Prostate gland (tissue), 2 donors: ENCODE measurements at regions not wholly inside any gene's neighbourhood (a gene's known extent, or its start where the extent isn't known, plus 50 kb on each side); places are given as distances from the start of the nearest gene placed in this dataset.

Experiments used
- DNase-seq: peaks from one replicate; pipeline ENCODE4 v3.0.0-alpha.2; 2019; ENCODE audit warnings: low spot score
- H3K27ac ChIP-seq, 2 donors: fragments of 200-600 bp; sonication (generic); 2 replicates each; pipeline ENCODE4 v1.5.1; 2017 to 2019
- H3K27me3 ChIP-seq: fragments of 200-600 bp; sonication (generic); replicated peaks from 2 replicates; pipeline ENCODE4 v1.5.1; 2019; ENCODE audit not compliant: insufficient read depth
- H3K36me3 ChIP-seq, 2 donors: fragments of 200-600 bp; sonication (generic); 1 replicate in 1 of 2; 2 replicates in 1 of 2; pipeline versions ENCODE4 v1.5.1 to v1.8.1; 2017 to 2019
- H3K4me1 ChIP-seq: fragments of 200-600 bp; sonication (generic); replicated peaks from 2 replicates; pipeline ENCODE4 v1.5.1; 2019
- H3K4me3 ChIP-seq, 2 donors: fragments of 200-600 bp; sonication (generic); 2 replicates each; pipeline ENCODE4 v1.5.1; 2017 to 2019
- H3K9me3 ChIP-seq: fragments of 200-600 bp; sonication (generic); 2 replicates; pipeline ENCODE4 v1.5.1; 2017
- POLR2A ChIP-seq: fragments of 450-650 bp; IDR thresholded peaks from one replicate; pipeline ENCODE4 v1.6.1; 2016; ENCODE audit warnings: antibody characterized with exemption, mild to moderate bottlenecking
- POLR2AphosphoS5 ChIP-seq: sonication (generic); formaldehyde crosslinking; IDR thresholded peaks from one replicate; pipeline ENCODE4 v1.6.1; 2017; ENCODE audit warnings: antibody characterized with exemption
- WGBS: methylation state at CpG from one replicate; pipeline ENCODE4 v1.1.5; 2018; 5-methylcytosine and 5-hydroxymethylcytosine counted together
- intact Hi-C: fragments of 100-400 bp; cut with DNase I; formaldehyde crosslinking; loops from one replicate; pipeline ENCODE4 v1.14.2; 2022
- TF ChIP-seq, protein P1 (sequence below), 4 experiments: fragments of 200-600 bp in 2 of 4; fragments of 450-650 bp in 2 of 4; sonication (generic) in 2 of 4; IDR thresholded peaks; 1 replicate in 3 of 4; 2 replicates in 1 of 4; pipeline ENCODE4 v1.5.1; 2016 to 2019; ENCODE audit warnings: antibody characterized with exemption in 4 of 4, mild to moderate bottlenecking in 2 of 4, moderate library complexity in 2 of 4

DNA sequence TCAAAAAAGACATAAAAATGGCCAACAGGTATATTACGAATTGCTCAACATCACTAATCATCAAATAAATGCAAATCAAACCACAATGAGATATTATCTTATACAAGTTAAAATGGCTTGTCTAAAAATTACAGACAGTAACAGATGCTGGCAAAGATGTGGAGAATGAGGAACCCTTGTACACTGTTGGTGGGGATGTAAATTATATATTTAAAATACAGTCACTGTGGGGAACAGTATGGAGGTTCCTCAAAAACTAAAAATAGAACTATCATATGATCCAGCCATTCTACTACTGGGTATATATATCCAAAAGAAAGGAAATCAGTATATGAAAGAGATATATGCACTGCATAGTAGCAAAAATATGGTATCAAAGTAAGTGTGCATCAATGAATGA lies 1037.2 kb upstream of the B3GALT2 start:
- WGBS, result 88% methylated on average over 1 of the region's 1 CpG

GRCh38 chr1:194215448-194215847 lies 1029.0 kb upstream of the B3GALT2 start:
- Histone ChIP-seq H3K27me3 (no peaks in the 10 kb centered on the region), H3K4me1 (no peaks in the 10 kb centered on the region), H3K27ac (no peak overlapping the region), H3K4me3 (no peak overlapping the region), H3K36me3 (no peaks in the 10 kb centered on the region), H3K9me3 (no peaks in the 10 kb centered on the region)
- DNase-seq, result no peak
- intact Hi-C loops, result no loop called here
- WGBS, result 98% methylated on average over 1 of the region's 1 CpG
- TF ChIP-seq POLR2A (no peak), POLR2AphosphoS5 (no peak)

More for the DNA sequence above, 1037.2 kb upstream of the B3GALT2 start:
- TF ChIP-seq POLR2AphosphoS5 (no peak), POLR2A (no peak)
- TF ChIP-seq, protein P1, sequence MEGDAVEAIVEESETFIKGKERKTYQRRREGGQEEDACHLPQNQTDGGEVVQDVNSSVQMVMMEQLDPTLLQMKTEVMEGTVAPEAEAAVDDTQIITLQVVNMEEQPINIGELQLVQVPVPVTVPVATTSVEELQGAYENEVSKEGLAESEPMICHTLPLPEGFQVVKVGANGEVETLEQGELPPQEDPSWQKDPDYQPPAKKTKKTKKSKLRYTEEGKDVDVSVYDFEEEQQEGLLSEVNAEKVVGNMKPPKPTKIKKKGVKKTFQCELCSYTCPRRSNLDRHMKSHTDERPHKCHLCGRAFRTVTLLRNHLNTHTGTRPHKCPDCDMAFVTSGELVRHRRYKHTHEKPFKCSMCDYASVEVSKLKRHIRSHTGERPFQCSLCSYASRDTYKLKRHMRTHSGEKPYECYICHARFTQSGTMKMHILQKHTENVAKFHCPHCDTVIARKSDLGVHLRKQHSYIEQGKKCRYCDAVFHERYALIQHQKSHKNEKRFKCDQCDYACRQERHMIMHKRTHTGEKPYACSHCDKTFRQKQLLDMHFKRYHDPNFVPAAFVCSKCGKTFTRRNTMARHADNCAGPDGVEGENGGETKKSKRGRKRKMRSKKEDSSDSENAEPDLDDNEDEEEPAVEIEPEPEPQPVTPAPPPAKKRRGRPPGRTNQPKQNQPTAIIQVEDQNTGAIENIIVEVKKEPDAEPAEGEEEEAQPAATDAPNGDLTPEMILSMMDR (IDR thresholded peaks at IDR 0.05), result no peak
- no peaks in the 10 kb centered on the region for H3K9me3 ChIP-seq
- H3K27me3 ChIP-seq, result no peaks in the 10 kb centered on the region
- no peak overlapping the region for H3K27ac ChIP-seq
- H3K4me3 ChIP-seq, result no peak overlapping the region
- no peaks in the 10 kb centered on the region for H3K4me1 ChIP-seq
- intact Hi-C loops, result no loop called here
- DNase-seq, result no peak
- no peaks in the 10 kb centered on the region for H3K36me3 ChIP-seq

DNA sequence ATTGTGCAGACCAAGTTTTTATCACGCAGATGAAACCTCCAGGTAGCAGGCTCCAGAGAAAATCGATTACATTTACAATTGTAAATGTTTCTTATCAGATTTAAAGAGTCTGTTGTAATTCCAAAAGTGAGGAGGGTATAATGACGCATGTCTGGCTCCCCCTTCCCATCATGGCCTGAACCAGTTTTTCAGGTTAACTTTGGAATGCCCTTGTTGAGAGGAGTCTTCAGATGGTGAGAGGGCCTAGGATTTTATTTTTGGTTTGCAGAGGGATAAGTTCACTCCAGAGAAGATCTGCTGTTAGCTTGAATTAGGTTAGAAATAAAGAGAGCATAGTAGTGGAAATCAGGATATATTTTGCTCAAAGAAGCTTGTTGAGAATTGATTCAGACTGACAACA lies 1028.3 kb upstream of the B3GALT2 start:
- no peak for DNase-seq
- Histone ChIP-seq H3K27me3 (no peaks in the 10 kb centered on the region), H3K4me3 (no peak overlapping the region), H3K36me3 (no peaks in the 10 kb centered on the region), H3K27ac (no peak overlapping the region), H3K4me1 (no peaks in the 10 kb centered on the region), H3K9me3 (no peaks in the 10 kb centered on the region)
- 40% methylated on average over 3 of the region's 3 CpGs for WGBS
- intact Hi-C loops, result no loop called here
- TF ChIP-seq POLR2A (no peak), POLR2AphosphoS5 (no peak)
- TF ChIP-seq, protein P1 (IDR thresholded peaks at IDR 0.05), result no peak

- TF ChIP-seq, protein P1 (IDR thresholded peaks at IDR 0.05), result no peak
- TF ChIP-seq POLR2AphosphoS5 (no peak), POLR2A (no peak)
- DNase-seq, result no peak
- no peaks in the 10 kb centered on the region for H3K9me3 ChIP-seq
These were observed 1023.5 kb upstream of the B3GALT2 start for GRCh38 chr1:194209920-194210319.

DNA sequence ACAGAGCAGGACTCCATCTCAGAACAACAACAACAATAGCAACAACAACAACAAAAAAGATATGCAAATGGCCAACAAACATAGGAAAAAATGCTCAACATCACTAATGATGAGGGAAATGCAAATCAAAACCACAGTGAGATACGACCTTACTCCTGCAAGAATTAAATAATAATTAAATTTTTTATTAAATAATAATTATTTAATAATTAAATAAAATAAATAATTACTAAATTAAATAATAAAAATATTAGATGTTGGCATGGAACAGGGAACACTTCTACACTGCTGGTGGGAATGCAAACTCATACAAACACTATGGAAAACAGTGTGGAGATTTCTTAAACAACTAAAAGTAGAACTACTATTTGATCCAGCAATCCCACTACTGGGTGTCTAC lies 1022.3 kb upstream of the B3GALT2 start:
- Histone ChIP-seq H3K4me1 (no peaks in the 10 kb centered on the region), H3K27ac (no peak overlapping the region), H3K9me3 (no peaks in the 10 kb centered on the region), H3K27me3 (no peaks in the 10 kb centered on the region), H3K36me3 (no peaks in the 10 kb centered on the region), H3K4me3 (no peak overlapping the region)
- DNase-seq, result no peak
- WGBS, result 67% methylated on average over 1 of the region's 1 CpG
- intact Hi-C loops, result no loop called here
- no peak for TF ChIP-seq POLR2A
- no peak for TF ChIP-seq POLR2AphosphoS5
- TF ChIP-seq, protein P1 (IDR thresholded peaks at IDR 0.05), result no peak

More at GRCh38 chr1:194209920-194210319, 1023.5 kb upstream of the B3GALT2 start:
- no peak overlapping the region for H3K27ac ChIP-seq
- H3K36me3 ChIP-seq, result no peaks in the 10 kb centered on the region
- no peaks in the 10 kb centered on the region for H3K4me1 ChIP-seq
- no peaks in the 10 kb centered on the region for H3K27me3 ChIP-seq
- no peak overlapping the region for H3K4me3 ChIP-seq
- intact Hi-C loops, result no loop called here
